ENCODE measurements at regions not wholly inside any gene's neighbourhood (a gene's known extent, or its start where the extent isn't known, plus 50 kb on each side); places are given as distances from the start of the nearest gene placed in this dataset.

DNA sequence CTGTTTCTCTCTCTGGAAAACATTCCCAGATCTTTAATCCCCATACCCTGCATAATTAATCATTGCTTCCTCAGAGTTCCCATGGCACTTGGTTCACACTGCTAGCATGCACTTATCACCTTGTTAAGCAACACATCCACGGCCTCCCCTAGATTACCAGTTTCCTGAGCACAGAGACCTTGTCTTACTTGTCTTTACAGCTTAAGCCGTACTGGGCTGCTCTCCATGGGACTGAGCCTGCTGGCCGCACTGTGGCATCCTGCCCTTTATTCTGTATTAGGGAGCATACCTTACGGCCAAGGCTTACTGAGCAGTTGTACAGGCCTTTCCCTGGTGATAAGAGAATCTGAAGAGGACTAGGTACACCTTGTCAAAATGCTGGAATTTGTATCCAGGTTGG is 190.2 kb downstream of the REEP3 start:
- TF ChIP-seq, protein P1, sequence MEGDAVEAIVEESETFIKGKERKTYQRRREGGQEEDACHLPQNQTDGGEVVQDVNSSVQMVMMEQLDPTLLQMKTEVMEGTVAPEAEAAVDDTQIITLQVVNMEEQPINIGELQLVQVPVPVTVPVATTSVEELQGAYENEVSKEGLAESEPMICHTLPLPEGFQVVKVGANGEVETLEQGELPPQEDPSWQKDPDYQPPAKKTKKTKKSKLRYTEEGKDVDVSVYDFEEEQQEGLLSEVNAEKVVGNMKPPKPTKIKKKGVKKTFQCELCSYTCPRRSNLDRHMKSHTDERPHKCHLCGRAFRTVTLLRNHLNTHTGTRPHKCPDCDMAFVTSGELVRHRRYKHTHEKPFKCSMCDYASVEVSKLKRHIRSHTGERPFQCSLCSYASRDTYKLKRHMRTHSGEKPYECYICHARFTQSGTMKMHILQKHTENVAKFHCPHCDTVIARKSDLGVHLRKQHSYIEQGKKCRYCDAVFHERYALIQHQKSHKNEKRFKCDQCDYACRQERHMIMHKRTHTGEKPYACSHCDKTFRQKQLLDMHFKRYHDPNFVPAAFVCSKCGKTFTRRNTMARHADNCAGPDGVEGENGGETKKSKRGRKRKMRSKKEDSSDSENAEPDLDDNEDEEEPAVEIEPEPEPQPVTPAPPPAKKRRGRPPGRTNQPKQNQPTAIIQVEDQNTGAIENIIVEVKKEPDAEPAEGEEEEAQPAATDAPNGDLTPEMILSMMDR (IDR thresholded peaks at IDR 0.05; ENCODE audit: extremely low read depth, missing control alignments), result no peak
- no peak for DNase-seq (ENCODE audit: low spot score)

DNA sequence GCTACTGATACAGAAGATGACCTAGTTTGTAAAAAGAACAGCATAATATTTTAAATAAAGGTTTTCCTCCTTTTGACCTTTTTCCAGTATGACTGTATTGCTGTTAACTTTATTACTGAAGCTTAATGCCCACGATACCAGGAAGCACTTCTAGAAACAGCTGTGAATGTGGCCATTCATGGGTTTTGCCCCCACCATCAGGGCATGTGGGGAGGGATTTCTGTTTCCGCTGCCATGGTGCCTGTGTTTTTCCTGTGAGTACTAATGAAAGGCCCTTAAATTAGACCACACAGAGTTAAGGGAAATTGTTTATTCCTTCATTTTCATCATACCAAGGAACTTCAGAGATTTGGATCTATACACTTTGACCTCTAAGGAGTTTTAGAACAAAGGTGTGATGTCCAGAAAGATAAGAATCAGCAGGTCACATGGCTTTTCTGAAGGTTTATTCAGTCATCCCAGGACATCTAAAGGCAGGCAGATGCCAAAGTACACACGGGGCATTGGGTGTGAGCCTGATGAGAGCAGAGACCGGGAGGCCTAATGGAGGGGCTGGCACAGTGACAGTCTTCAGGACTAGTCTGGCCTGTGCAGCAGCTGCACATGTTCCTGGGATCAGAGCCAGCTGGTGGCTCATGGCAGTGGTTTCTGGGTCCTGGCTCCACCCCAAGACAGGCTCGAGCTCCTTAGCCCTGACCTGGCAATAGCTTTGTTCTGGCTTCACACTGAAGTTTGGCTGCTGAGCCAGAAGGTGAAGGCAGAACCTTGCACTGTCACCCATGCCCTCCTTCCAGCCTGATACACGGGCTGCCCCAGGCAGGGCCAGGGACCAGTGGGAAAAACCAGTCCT is 190.9 kb downstream of the REEP3 start:
- no peak for DNase-seq (ENCODE audit: low spot score)
- TF ChIP-seq, protein P1 (IDR thresholded peaks at IDR 0.05; ENCODE audit: extremely low read depth, missing control alignments), result no peak

DNA sequence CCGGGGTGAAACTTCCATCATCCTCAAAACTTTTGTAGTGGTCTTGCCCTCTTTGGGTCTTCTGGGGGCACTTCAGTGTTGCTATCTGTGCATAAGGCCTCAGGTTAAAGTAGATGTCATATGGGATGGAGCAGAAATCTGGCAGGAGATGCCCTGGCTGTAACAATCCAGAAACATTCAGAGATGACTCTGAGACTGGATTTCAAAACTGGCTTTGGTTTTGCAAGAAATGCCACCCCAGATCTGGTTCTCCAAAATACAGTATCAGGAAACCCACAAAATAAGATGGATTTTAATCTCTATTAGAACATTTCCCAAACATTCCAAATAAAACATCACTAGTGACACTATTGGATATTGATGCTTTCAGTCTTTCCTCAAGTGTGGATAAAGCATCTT is 191.5 kb downstream of the REEP3 start:
- TF ChIP-seq, protein P1 (IDR thresholded peaks at IDR 0.05; ENCODE audit: extremely low read depth, missing control alignments), result no peak
- DNase-seq (ENCODE audit: low spot score), result no peak

DNA sequence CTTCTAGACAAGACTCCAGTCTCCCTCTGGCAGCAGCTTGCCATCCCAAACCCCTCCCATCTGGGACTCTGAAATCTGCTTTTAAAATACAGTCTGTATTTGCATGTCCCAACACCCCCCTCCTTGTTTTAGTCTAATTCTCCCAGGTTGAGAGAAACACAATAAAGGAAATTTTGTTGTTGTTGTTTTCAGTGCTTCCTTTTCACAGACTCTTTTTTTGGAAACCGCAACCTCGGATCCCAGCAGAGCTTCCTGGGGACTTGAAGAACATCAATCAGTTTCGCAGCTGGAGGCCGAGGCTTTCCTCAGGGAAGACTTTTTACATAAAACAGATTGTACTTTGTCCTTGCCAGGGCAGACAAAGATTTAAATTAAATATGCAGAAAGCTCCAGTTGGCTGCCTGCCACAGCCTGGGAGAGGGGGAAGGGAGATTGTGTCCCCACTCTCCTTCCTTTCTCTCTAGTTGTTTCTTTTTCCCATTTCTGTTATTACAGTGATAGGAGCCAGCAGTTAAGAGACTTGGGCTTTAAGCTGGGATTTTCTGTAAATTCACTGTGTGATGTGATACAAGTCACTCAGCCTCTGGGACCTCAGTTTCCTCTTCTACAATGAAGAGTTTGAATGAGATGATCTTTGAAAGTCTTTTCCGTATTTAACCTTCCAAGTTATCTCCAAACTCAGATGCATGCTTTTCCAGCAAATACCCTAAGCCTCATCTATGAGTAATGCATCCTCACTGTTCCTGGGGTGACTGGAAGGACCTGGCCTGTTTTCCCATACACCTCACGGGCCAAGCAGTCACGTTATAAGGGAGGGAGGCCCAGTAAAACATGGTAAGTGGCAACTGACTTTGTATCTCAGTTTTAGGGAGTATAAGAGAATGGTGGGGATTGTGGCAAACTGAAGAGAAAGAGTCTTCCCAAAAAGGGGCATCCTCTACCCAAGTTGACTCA is 192.3 kb downstream of the REEP3 start:
- DNase-seq (ENCODE audit: low spot score), result no peak
- TF ChIP-seq, protein P1 (IDR thresholded peaks at IDR 0.05; ENCODE audit: extremely low read depth, missing control alignments), result no peak

DNA sequence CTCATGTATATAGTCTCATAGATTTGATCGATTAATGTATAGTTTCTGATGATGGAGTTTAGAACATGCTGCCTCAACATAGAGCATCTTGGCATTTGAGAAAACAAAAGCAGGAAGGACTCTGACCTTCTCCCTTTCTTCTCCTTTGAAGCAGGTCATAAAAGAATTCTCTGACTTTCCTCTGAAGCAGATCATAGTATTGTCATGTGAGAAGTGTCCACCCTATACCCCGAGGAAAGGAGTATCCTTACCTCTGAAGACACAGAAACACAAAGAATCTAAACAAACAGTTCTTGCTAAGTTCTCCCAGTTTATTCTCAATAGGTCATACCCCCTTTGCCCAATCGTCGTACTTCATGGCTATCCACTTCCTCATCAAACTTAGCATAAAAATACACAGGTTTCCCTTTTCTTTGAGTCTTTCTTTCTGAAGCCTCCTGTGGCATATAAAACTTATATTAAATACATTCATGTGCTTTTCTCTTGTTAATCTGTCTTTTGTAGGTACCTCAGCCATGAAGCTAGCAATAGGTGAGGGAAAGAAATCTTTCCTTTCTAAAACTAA is 194.9 kb downstream of the REEP3 start:
- no peak for DNase-seq (ENCODE audit: low spot score)
- TF ChIP-seq, protein P1 (IDR thresholded peaks at IDR 0.05; ENCODE audit: extremely low read depth, missing control alignments), result no peak

DNA sequence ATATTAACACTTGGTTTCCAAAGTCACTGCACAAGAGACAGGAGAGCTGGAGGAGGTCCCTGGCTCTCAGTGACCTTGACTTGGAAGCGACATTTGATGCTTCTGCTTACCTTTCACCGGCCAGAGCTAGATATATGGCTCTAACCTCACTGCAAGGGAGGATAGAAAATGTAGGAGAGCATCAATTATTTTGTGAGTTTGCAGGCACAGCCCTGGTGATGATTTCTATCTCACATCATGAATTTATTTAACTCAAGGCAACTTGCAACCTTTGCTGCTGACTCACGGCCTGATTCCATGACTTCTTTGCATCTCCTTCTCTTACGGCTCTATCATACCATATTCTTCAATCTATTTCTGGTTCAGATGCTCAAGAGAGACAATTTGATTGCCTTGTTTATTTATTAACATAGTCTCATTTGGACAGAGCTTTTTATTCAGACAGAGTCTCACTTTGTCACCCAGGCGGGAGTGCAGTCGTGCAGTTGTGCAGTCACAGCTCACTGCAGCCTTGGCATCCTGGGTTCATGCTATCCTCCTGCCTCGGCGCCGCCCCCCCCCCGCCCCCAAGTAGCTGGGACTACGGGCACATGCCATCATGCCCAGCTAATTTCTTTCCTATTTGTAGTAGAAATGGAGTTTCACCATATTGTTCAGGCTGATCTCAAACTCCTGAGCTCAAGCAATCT is 196.0 kb downstream of the REEP3 start:
- TF ChIP-seq, protein P1 (IDR thresholded peaks at IDR 0.05; ENCODE audit: extremely low read depth, missing control alignments), result no peak
- no peak for DNase-seq (ENCODE audit: low spot score)

All from GM20000 (cell line).